ENCODE measurements at regions not wholly inside any gene's neighbourhood (a gene's known extent, or its start where the extent isn't known, plus 50 kb on each side); places are given as distances from the start of the nearest gene placed in this dataset.

GRCh38 chr22:25489947-25490346 is 74.5 kb upstream of the GRK3 start:
- peaks cover 20% of the 10 kb centered on the region for H3K36me3 Mint-ChIP-seq (ENCODE audit: low read depth)

More at GRCh38 chr22:25489947-25490346, 74.5 kb upstream of the GRK3 start:
- Histone ChIP-seq H3K4me3 (no peak overlapping the region), H3F3A (replicated peaks; ENCODE audit: low read depth) (no peaks in the 10 kb centered on the region), H3K4me1 (ENCODE audit: insufficient read depth) (peaks cover 9% of the 10 kb centered on the region; the same call in 1 of the 2 replicates), H3K27me3 (ENCODE audit: insufficient read depth) (no peaks in the 10 kb centered on the region), H3K79me2 (replicated peaks; ENCODE audit: insufficient read depth) (no peaks in the 10 kb centered on the region), H2AFZ (no peak overlapping the region), H3K36me3 (ENCODE audit: insufficient read depth) (no peaks in the 10 kb centered on the region; the same call in 1 of the 2 replicates), H4K20me1 (replicated peaks; ENCODE audit: insufficient read depth) (0 out of 2 replicates have a peak, but pooled peaks cover 3% of the 10 kb centered on the region), H3K9me2 (ENCODE audit: insufficient read depth) (peaks cover 18% of the 10 kb centered on the region), H3K27ac (ENCODE audit: low read depth) (no peak overlapping the region), H3K4me2 (no peak overlapping the region)
- Mint-ChIP-seq H3K4me3 (no peak overlapping the region), H3K27me3 (ENCODE audit: insufficient read depth, low read depth, poor library complexity) (peaks cover 16% of the 10 kb centered on the region), H3K4me1 (peaks cover 5% of the 10 kb centered on the region), H3K27ac (no peak overlapping the region), H3K9me3 (no peaks in the 10 kb centered on the region)
- ATAC-seq (no peak), DNase-seq (ENCODE audit: low spot score) (no peak)
- TF ChIP-seq, protein P1, sequence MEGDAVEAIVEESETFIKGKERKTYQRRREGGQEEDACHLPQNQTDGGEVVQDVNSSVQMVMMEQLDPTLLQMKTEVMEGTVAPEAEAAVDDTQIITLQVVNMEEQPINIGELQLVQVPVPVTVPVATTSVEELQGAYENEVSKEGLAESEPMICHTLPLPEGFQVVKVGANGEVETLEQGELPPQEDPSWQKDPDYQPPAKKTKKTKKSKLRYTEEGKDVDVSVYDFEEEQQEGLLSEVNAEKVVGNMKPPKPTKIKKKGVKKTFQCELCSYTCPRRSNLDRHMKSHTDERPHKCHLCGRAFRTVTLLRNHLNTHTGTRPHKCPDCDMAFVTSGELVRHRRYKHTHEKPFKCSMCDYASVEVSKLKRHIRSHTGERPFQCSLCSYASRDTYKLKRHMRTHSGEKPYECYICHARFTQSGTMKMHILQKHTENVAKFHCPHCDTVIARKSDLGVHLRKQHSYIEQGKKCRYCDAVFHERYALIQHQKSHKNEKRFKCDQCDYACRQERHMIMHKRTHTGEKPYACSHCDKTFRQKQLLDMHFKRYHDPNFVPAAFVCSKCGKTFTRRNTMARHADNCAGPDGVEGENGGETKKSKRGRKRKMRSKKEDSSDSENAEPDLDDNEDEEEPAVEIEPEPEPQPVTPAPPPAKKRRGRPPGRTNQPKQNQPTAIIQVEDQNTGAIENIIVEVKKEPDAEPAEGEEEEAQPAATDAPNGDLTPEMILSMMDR (conservative IDR thresholded peaks at IDR 0.05; ENCODE audit: low read depth in 2 of 2): no peak
- TF ChIP-seq CREB1 (CRISPR knock-in tag; IDR thresholded peaks at IDR 0.05; ENCODE audit: low read depth): no peak
- TF ChIP-seq ZNF114 (CRISPR knock-in tag; IDR thresholded peaks at IDR 0.05): no peak
- TF ChIP-seq, protein P2, sequence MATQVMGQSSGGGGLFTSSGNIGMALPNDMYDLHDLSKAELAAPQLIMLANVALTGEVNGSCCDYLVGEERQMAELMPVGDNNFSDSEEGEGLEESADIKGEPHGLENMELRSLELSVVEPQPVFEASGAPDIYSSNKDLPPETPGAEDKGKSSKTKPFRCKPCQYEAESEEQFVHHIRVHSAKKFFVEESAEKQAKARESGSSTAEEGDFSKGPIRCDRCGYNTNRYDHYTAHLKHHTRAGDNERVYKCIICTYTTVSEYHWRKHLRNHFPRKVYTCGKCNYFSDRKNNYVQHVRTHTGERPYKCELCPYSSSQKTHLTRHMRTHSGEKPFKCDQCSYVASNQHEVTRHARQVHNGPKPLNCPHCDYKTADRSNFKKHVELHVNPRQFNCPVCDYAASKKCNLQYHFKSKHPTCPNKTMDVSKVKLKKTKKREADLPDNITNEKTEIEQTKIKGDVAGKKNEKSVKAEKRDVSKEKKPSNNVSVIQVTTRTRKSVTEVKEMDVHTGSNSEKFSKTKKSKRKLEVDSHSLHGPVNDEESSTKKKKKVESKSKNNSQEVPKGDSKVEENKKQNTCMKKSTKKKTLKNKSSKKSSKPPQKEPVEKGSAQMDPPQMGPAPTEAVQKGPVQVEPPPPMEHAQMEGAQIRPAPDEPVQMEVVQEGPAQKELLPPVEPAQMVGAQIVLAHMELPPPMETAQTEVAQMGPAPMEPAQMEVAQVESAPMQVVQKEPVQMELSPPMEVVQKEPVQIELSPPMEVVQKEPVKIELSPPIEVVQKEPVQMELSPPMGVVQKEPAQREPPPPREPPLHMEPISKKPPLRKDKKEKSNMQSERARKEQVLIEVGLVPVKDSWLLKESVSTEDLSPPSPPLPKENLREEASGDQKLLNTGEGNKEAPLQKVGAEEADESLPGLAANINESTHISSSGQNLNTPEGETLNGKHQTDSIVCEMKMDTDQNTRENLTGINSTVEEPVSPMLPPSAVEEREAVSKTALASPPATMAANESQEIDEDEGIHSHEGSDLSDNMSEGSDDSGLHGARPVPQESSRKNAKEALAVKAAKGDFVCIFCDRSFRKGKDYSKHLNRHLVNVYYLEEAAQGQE (IDR thresholded peaks at IDR 0.05; ENCODE audit: unreplicated experiment): no peak
- TF ChIP-seq ZNF331 (CRISPR knock-in tag; IDR thresholded peaks at IDR 0.05; ENCODE audit: low read depth): no peak
- no peak for TF ChIP-seq EZH2 (IDR thresholded peaks at IDR 0.05; ENCODE audit: low read depth, unreplicated experiment)
- no peak for TF ChIP-seq ETS1 (IDR thresholded peaks at IDR 0.05)

Measured in GM23338 (cell line).